Progenitor cell of endocrine pancreas (in vitro differentiated cells): ENCODE measurements at regions not wholly inside any gene's neighbourhood (a gene's known extent, or its start where the extent isn't known, plus 50 kb on each side); places are given as distances from the start of the nearest gene placed in this dataset.

ENCODE experiments used
- DNase-seq: peaks from one replicate; pipeline ENCODE4 v3.0.0; 2021; ENCODE audit warnings: low spot score; ENCODE audit not compliant: unreplicated experiment
- H3K27ac Mint-ChIP-seq: 2 replicates; pipeline ENCODE4 v1.8.0; 2021; ENCODE audit warnings: mild to moderate bottlenecking, moderate library complexity, mixed read lengths
- H3K27me3 Mint-ChIP-seq: 2 replicates; pipeline ENCODE4 v1.8.0; 2021; ENCODE audit warnings: mixed read lengths
- H3K36me3 Mint-ChIP-seq: 2 replicates; pipeline ENCODE4 v1.8.0; 2022; ENCODE audit warnings: mixed read lengths; ENCODE audit not compliant: insufficient read depth
- H3K4me1 Mint-ChIP-seq: 2 replicates; pipeline ENCODE4 v1.8.0; 2021; ENCODE audit warnings: low read depth, mixed read lengths
- H3K4me3 Mint-ChIP-seq: 2 replicates; pipeline ENCODE4 v1.8.0; 2021; ENCODE audit warnings: low read depth, mild to moderate bottlenecking, moderate library complexity, mixed read lengths
- H3K9me3 Mint-ChIP-seq: 2 replicates; pipeline ENCODE4 v1.8.0; 2021; ENCODE audit warnings: low read depth, mixed read lengths
- TF ChIP-seq, protein P1 (sequence below): fragments of 200-600 bp; sonication (generic); IDR thresholded peaks from one replicate; pipeline ENCODE4 v1.5.0; 2021; ENCODE audit warnings: antibody characterized with exemption, mild to moderate bottlenecking; ENCODE audit not compliant: unreplicated experiment

DNA sequence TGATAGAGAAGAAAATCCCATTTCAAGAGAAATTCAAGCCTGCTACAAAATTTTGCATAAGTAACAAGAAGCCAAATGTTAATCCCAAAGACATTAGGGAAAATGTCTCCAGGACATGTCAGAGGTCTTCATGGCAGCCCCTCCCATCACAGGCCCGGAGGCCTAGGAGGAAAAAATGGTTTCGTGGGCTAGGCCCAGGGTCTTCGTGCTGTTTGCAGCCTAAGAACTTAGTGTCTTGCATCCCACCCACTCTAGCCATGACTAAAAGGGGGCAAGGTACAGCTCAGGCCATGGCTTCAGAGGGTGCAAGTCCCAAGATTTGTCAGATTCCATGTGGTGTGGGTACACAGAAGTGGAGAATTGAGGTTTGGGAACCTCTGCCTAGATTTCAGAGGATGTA, 57.8 kb upstream of the TAPT1 start:
- Mint-ChIP-seq H3K9me3 (peaks cover 26% of the 10 kb centered on the region), H3K36me3 (peaks cover 18% of the 10 kb centered on the region), H3K27me3 (no peaks in the 10 kb centered on the region), H3K4me3 (no peak overlapping the region), H3K27ac (no peak overlapping the region), H3K4me1 (no peaks in the 10 kb centered on the region)
- no peak for DNase-seq
- TF ChIP-seq, protein P1, sequence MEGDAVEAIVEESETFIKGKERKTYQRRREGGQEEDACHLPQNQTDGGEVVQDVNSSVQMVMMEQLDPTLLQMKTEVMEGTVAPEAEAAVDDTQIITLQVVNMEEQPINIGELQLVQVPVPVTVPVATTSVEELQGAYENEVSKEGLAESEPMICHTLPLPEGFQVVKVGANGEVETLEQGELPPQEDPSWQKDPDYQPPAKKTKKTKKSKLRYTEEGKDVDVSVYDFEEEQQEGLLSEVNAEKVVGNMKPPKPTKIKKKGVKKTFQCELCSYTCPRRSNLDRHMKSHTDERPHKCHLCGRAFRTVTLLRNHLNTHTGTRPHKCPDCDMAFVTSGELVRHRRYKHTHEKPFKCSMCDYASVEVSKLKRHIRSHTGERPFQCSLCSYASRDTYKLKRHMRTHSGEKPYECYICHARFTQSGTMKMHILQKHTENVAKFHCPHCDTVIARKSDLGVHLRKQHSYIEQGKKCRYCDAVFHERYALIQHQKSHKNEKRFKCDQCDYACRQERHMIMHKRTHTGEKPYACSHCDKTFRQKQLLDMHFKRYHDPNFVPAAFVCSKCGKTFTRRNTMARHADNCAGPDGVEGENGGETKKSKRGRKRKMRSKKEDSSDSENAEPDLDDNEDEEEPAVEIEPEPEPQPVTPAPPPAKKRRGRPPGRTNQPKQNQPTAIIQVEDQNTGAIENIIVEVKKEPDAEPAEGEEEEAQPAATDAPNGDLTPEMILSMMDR, result no peak

DNA sequence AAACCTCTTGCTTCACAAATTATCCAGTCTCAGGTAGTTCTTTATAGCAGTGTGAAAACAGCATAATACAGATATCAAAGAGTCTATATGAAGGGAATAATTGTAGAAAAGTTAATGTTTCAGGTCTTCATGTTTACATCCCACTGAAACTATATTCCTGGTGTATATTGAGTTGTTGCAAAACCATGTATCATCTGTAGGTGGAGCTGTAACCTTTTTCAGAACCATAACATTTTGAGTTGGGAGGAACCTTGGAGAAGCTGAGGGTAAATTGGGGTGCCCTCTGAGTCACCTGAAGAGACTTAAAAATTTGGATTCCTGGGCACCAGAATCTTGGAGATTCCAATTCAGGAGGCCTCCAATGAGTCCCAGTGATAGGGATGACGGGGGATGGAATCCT, 51.9 kb upstream of the TAPT1 start:
- Mint-ChIP-seq H3K4me1 (no peaks in the 10 kb centered on the region), H3K9me3 (peaks cover 40% of the 10 kb centered on the region), H3K4me3 (no peak overlapping the region)

More for the DNA sequence above, 51.9 kb upstream of the TAPT1 start:
- Mint-ChIP-seq H3K27me3 (no peaks in the 10 kb centered on the region), H3K36me3 (peaks cover 21% of the 10 kb centered on the region), H3K27ac (no peak overlapping the region)
- TF ChIP-seq, protein P1, result peak; percentile 11
- no peak for DNase-seq
